HCT116 (cell line): ENCODE measurements at regions not wholly inside any gene's neighbourhood (a gene's known extent, or its start where the extent isn't known, plus 50 kb on each side); places are given as distances from the start of the nearest gene placed in this dataset.

Source experiments
- ATAC-seq: fragments of 200-7000 bp; cut with Tn5 transposase; 2 replicates; pipeline ENCODE4 v1.9.1; 2020; ENCODE audit warnings: mild to moderate bottlenecking, moderate library complexity
- BruUV-seq: library from RNA; stranded (reverse); fragments of 400-500 nt; replicated peaks from 2 replicates; lab custom pipeline; 2021; lab: Mats Ljungman, UMichigan
- CTCF ChIA-PET: fragments of 300-600 bp; sonication (Branson Sonifier 250); formaldehyde crosslinking; loops from one replicate; lab custom pipeline; 2021; ENCODE audit warnings: antibody characterized with exemption; lab: Charles Lee
- POLR2A ChIA-PET: fragments of 300-600, 350-600 bp; sonication (Branson Sonifier 250); formaldehyde crosslinking; loops from one replicate; lab custom pipeline; 2021; ENCODE audit warnings: antibody characterized with exemption; lab: Charles Lee
- RAD21 ChIA-PET, 2 experiments: fragments of 300-600 bp; sonication (Branson Sonifier 250); formaldehyde crosslinking; loops; one replicate each; lab custom pipeline; 2023; ENCODE audit warnings: low total read pairs in 2 of 2; ENCODE audit not compliant: uncharacterized antibody in 2 of 2, unreplicated experiment in 2 of 2, low non-redundant PET in 1 of 2; lab: Charles Lee
- DNase-seq: peaks from one replicate; pipeline ENCODE4 v3.0.0-alpha.2; 2010; ENCODE audit warnings: low read depth, low spot score
- H2AFZ ChIP-seq: fragments of 200-600 bp; shearing (Covaris generic), sonication (generic); 2 replicates; pipeline ENCODE4 v1.6.1; 2017; ENCODE audit warnings: low read depth, mixed run types, mixed read lengths, antibody characterized with exemption, low read length; ENCODE audit not compliant: poor library complexity, severe bottlenecking
- H3K27ac ChIP-seq: 2 replicates; pipeline ENCODE4 v1.5.1; 2012; ENCODE audit warnings: low read depth, low read length
- H3K27me3 ChIP-seq: fragments of 200-600 bp; sonication (generic); 2 replicates; pipeline ENCODE4 v1.6.1; 2016; ENCODE audit warnings: mixed run types, low read length, mixed read lengths; ENCODE audit not compliant: insufficient read depth
- H3K36me3 ChIP-seq, 2 experiments: fragments of 200-500 bp in 1 of 2; fragments of 200-600 bp in 1 of 2; sonication (Bioruptor generic) in 1 of 2; sonication (generic) in 1 of 2; 2 replicates each; pipeline versions ENCODE4 v1.5.1 to v1.6.1; 2014 to 2016; ENCODE audit warnings: low read length in 2 of 2, inconsistent platforms in 1 of 2, mixed read lengths in 1 of 2, mixed run types in 1 of 2; ENCODE audit not compliant: insufficient read depth in 2 of 2, control insufficient read depth in 1 of 2
- H3K4me1 ChIP-seq, 2 experiments: fragments of 200-600 bp in 1 of 2; sonication (generic) in 1 of 2; 2 replicates each; pipeline versions ENCODE4 v1.5.1 to v1.6.1; 2012 to 2017; ENCODE audit warnings: low read length in 2 of 2, inconsistent platforms in 1 of 2, mild to moderate bottlenecking in 1 of 2, mixed read lengths in 1 of 2, mixed run types in 1 of 2, moderate library complexity in 1 of 2; ENCODE audit not compliant: insufficient read depth in 2 of 2, control insufficient read depth in 1 of 2
- H3K4me2 ChIP-seq: fragments of 200-600 bp; sonication (generic); 2 replicates; pipeline ENCODE4 v1.6.1; 2017; ENCODE audit warnings: mixed run types, low read length, mixed read lengths
- H3K4me3 ChIP-seq, 2 experiments: fragments of 200-600 bp in 1 of 2; sonication (generic) in 1 of 2; replicated peaks in 1 of 2; 2 replicates each; pipeline ENCODE4 v1.5.1; 2011 to 2016; ENCODE audit warnings: low read length in 2 of 2, control low read depth in 1 of 2, low read depth in 1 of 2, mild to moderate bottlenecking in 1 of 2, mixed read lengths in 1 of 2, mixed run types in 1 of 2
- H3K79me2 ChIP-seq: fragments of 200-600 bp; sonication (generic); 2 replicates; pipeline ENCODE4 v1.6.1; 2017; ENCODE audit warnings: mild to moderate bottlenecking, mixed run types, low read length, moderate library complexity, mixed read lengths; ENCODE audit not compliant: insufficient read depth
- H3K9ac ChIP-seq: fragments of 200-600 bp; sonication (generic); 2 replicates; pipeline ENCODE4 v1.6.1; 2016; ENCODE audit warnings: low read length, mixed read lengths
- H3K9me2 ChIP-seq: fragments of 200-600 bp; sonication (generic), shearing (Covaris generic); 2 replicates; pipeline ENCODE4 v1.6.1; 2017; ENCODE audit warnings: mixed run types, mild to moderate bottlenecking, moderate library complexity; ENCODE audit not compliant: insufficient read depth
- H3K9me3 ChIP-seq, 2 experiments: fragments of 200-500 bp in 1 of 2; fragments of 200-600 bp in 1 of 2; sonication (Bioruptor generic) in 1 of 2; sonication (generic) in 1 of 2; 2 replicates each; pipeline ENCODE4 v1.6.1; 2014 to 2017; ENCODE audit warnings: low read length in 2 of 2, mixed read lengths in 2 of 2, inconsistent platforms in 1 of 2, low read depth in 1 of 2, mild to moderate bottlenecking in 1 of 2, mixed run types in 1 of 2, moderate library complexity in 1 of 2; ENCODE audit not compliant: control insufficient read depth in 1 of 2, insufficient read depth in 1 of 2
- H4K20me1 ChIP-seq: fragments of 200-600 bp; sonication (generic), shearing (Covaris generic); 2 replicates; pipeline ENCODE4 v1.6.1; 2017; ENCODE audit warnings: mixed run types, mild to moderate bottlenecking, moderate library complexity; ENCODE audit not compliant: insufficient read depth
- CTCF ChIP-seq, 3 experiments: fragments of 200-600 bp in 1 of 3; sonication (generic) in 1 of 3; IDR thresholded peaks in 2 of 3; conservative IDR thresholded peaks in 1 of 3; 2 replicates each; pipeline ENCODE4 v1.5.1; 2012 to 2017; ENCODE audit warnings: low read depth in 2 of 3, low read length in 2 of 3, antibody characterized with exemption in 1 of 3, borderline replicate concordance in 1 of 3, control low read depth in 1 of 3, mild to moderate bottlenecking in 1 of 3, mixed read lengths in 1 of 3, mixed run types in 1 of 3, moderate library complexity in 1 of 3; ENCODE audit not compliant: insufficient read depth in 1 of 3
- EGR1 ChIP-seq: IDR thresholded peaks from 2 replicates; pipeline ENCODE4 v1.6.1; 2012; ENCODE audit warnings: low read depth
- EZH2 ChIP-seq: fragments of 200-600 bp; sonication (generic); IDR thresholded peaks from 2 replicates; pipeline ENCODE4 v1.6.1; 2017; ENCODE audit warnings: antibody characterized with exemption, mixed run types
- JUND ChIP-seq: IDR thresholded peaks from 2 replicates; pipeline ENCODE4 v1.6.1; 2012
- RAD21 ChIP-seq: IDR thresholded peaks from 2 replicates; pipeline ENCODE4 v1.6.1; 2012; ENCODE audit warnings: low read depth, mild to moderate bottlenecking
- YY1 ChIP-seq: IDR thresholded peaks from 2 replicates; pipeline ENCODE4 v1.6.1; 2011; ENCODE audit warnings: low read length, low read depth, moderate library complexity, mild to moderate bottlenecking; ENCODE audit not compliant: insufficient replicate concordance; ENCODE audit errors: extremely low read depth
- ZBTB33 ChIP-seq: IDR thresholded peaks from 2 replicates; pipeline ENCODE4 v1.6.1; 2011; ENCODE audit warnings: mild to moderate bottlenecking, low read length, moderate library complexity; ENCODE audit not compliant: insufficient replicate concordance; ENCODE audit errors: extremely low read depth
- ZNF274 ChIP-seq: fragments of 200-500 bp; sonication (Bioruptor generic); IDR thresholded peaks from 2 replicates; pipeline ENCODE4 v1.6.1; 2014; ENCODE audit warnings: mild to moderate bottlenecking, low read depth, low read length, inconsistent platforms
- intact Hi-C: fragments of 100-400 bp; cut with micrococcal nuclease; formaldehyde crosslinking; loops from 2 replicates; pipeline ENCODE4 v1.10.0; 2022

- H3K9ac ChIP-seq = no peak overlapping the region
- ChIA-PET RAD21 (no interaction called here), POLR2A (no interaction called here), CTCF (no interaction called here)
- no peaks in the 10 kb centered on the region for H3K79me2 ChIP-seq
- H4K20me1 ChIP-seq = no peaks in the 10 kb centered on the region
- no TSS peak for BruUV-seq
- no peak overlapping the region for H3K4me2 ChIP-seq
- no peaks in the 10 kb centered on the region for H3K27me3 ChIP-seq
- H3K4me1 ChIP-seq = no peaks in the 10 kb centered on the region
- no peak for ATAC-seq
- H3K36me3 ChIP-seq = no peaks in the 10 kb centered on the region
- H3K9me3 ChIP-seq = peaks cover 3 to 29% of the 10 kb centered on the region in 2 experiments; a peak in 2 of 4 replicates
- no peak overlapping the region for H2AFZ ChIP-seq
- H3K9me2 ChIP-seq = no peaks in the 10 kb centered on the region
- no peak for DNase-seq
- intact Hi-C loops = no loop called here
- TF ChIP-seq YY1 (no peak), RAD21 (no peak), EGR1 (no peak), ZNF274 (no peak), JUND (no peak), CTCF (IDR thresholded peaks at IDR 0.05 in 2 of 3, conservative IDR thresholded peaks at IDR 0.05 in 1 of 3; ENCODE audit: borderline replicate concordance in 1 of 3, insufficient read depth in 1 of 3, low read depth in 2 of 3, low read length in 2 of 3) (no peak), EZH2 (no peak), ZBTB33 (no peak)
- TF ChIP-seq, all 23 proteins: peak for 0
- Histone ChIP-seq H3K4me3 (no peak overlapping the region), H3K27ac (no peak overlapping the region)
These were observed 909.7 kb upstream of the AUTS2 start for GRCh38 chr7:68688416-68689086.
